ENCODE measurements at regions not wholly inside any gene's neighbourhood (a gene's known extent, or its start where the extent isn't known, plus 50 kb on each side); places are given as distances from the start of the nearest gene placed in this dataset.

GRCh38 chr5:62065050-62065449, 241.0 kb upstream of the KIF2A start:
- Histone ChIP-seq H3K4me1 (no peaks in the 10 kb centered on the region), H3K27me3 (no peaks in the 10 kb centered on the region), H3K9me3 (no peaks in the 10 kb centered on the region), H3K27ac (no peak overlapping the region), H3K36me3 (no peaks in the 10 kb centered on the region), H3K4me3 (no peak overlapping the region)
- no peak for TF ChIP-seq CTCF (IDR thresholded peaks at IDR 0.05)
- DNase-seq = no peak
- intact Hi-C loops (cut with DNase I; ENCODE audit: low total_unique reads) = no loop called here

GRCh38 chr5:62066761-62067277, 239.2 kb upstream of the KIF2A start:
- H3K27me3 ChIP-seq = no peaks in the 10 kb centered on the region
- intact Hi-C loops (cut with DNase I; ENCODE audit: low total_unique reads) = no loop called here
- no peak for DNase-seq

GRCh38 chr5:62068554-62068953, 237.5 kb upstream of the KIF2A start:
- Histone ChIP-seq H3K4me3 (no peak overlapping the region), H3K4me1 (no peaks in the 10 kb centered on the region), H3K36me3 (no peaks in the 10 kb centered on the region), H3K27me3 (no peaks in the 10 kb centered on the region), H3K9me3 (no peaks in the 10 kb centered on the region), H3K27ac (no peak overlapping the region)
- intact Hi-C loops (cut with DNase I; ENCODE audit: low total_unique reads) = no loop called here
- TF ChIP-seq CTCF (IDR thresholded peaks at IDR 0.05) = no peak
- DNase-seq = no peak

More at GRCh38 chr5:62066761-62067277, 239.2 kb upstream of the KIF2A start:
- Histone ChIP-seq H3K36me3 (no peaks in the 10 kb centered on the region), H3K4me1 (no peaks in the 10 kb centered on the region), H3K9me3 (no peaks in the 10 kb centered on the region), H3K27ac (no peak overlapping the region), H3K4me3 (no peak overlapping the region)
- TF ChIP-seq CTCF (IDR thresholded peaks at IDR 0.05) = no peak

GRCh38 chr5:62077387-62077786, 228.6 kb upstream of the KIF2A start:
- intact Hi-C loops (cut with DNase I; ENCODE audit: low total_unique reads) = no loop called here
- Histone ChIP-seq H3K9me3 (no peaks in the 10 kb centered on the region), H3K27me3 (no peaks in the 10 kb centered on the region), H3K27ac (no peak overlapping the region), H3K4me1 (no peaks in the 10 kb centered on the region), H3K36me3 (no peaks in the 10 kb centered on the region), H3K4me3 (no peak overlapping the region)
- DNase-seq = no peak
- TF ChIP-seq CTCF (IDR thresholded peaks at IDR 0.05) = no peak

GRCh38 chr5:62077823-62078550, 228.0 kb upstream of the KIF2A start:
- no peak for TF ChIP-seq CTCF (IDR thresholded peaks at IDR 0.05)
- no peak overlapping the region for H3K27ac ChIP-seq
- no peak for DNase-seq
- no peaks in the 10 kb centered on the region for H3K36me3 ChIP-seq
- no peaks in the 10 kb centered on the region for H3K9me3 ChIP-seq
- no peaks in the 10 kb centered on the region for H3K27me3 ChIP-seq
- no peak overlapping the region for H3K4me3 ChIP-seq
- intact Hi-C loops (cut with DNase I; ENCODE audit: low total_unique reads) = no loop called here
- no peaks in the 10 kb centered on the region for H3K4me1 ChIP-seq
